Effector memory CD4-positive, alpha-beta T cell (primary cell): ENCODE measurements at regions not wholly inside any gene's neighbourhood (a gene's known extent, or its start where the extent isn't known, plus 50 kb on each side); places are given as distances from the start of the nearest gene placed in this dataset.

ENCODE experiments used
- DNase-seq, 3 donors: peaks; one replicate each; pipeline ENCODE4 v3.0.0-alpha.2; 2020
- H3K27ac ChIP-seq: 2 replicates; pipeline ENCODE4 v1.7.0; 2013; ENCODE audit warnings: mild to moderate bottlenecking, low read length, moderate library complexity; ENCODE audit not compliant: insufficient read depth, poor library complexity, severe bottlenecking
- H3K27me3 ChIP-seq: replicated peaks from 2 replicates; pipeline ENCODE4 v1.7.0; 2013; ENCODE audit warnings: mild to moderate bottlenecking, low read length; ENCODE audit not compliant: insufficient read depth, control insufficient read depth, poor library complexity, severe bottlenecking
- H3K36me3 ChIP-seq: 2 replicates; pipeline ENCODE4 v1.7.0; 2013; ENCODE audit warnings: mild to moderate bottlenecking, low read length, moderate library complexity; ENCODE audit not compliant: control insufficient read depth, insufficient read depth
- H3K4me1 ChIP-seq: 2 replicates; pipeline ENCODE4 v1.7.0; 2013; ENCODE audit warnings: low read length, mild to moderate bottlenecking; ENCODE audit not compliant: control insufficient read depth, insufficient read depth, poor library complexity, severe bottlenecking
- H3K4me3 ChIP-seq: 2 replicates; pipeline ENCODE4 v1.7.0; 2013; ENCODE audit warnings: low read length, low read depth, mild to moderate bottlenecking; ENCODE audit not compliant: insufficient read depth, poor library complexity, severe bottlenecking
- H3K9me3 ChIP-seq: 2 replicates; pipeline ENCODE4 v1.7.0; 2013; ENCODE audit warnings: mild to moderate bottlenecking, low read length, moderate library complexity; ENCODE audit not compliant: control insufficient read depth

- Histone ChIP-seq H3K27me3 (no peaks in the 10 kb centered on the region), H3K9me3 (no peaks in the 10 kb centered on the region), H3K27ac (no peak overlapping the region), H3K4me3 (no peak overlapping the region), H3K36me3 (no peaks in the 10 kb centered on the region), H3K4me1 (no peaks in the 10 kb centered on the region)
- DNase-seq, result no peak
These were observed 494.1 kb downstream of the GABRG1 start for GRCh38 chr4:45629717-45630116.

- H3K36me3 ChIP-seq, result no peaks in the 10 kb centered on the region
- no peaks in the 10 kb centered on the region for H3K9me3 ChIP-seq
- no peak overlapping the region for H3K27ac ChIP-seq
- H3K4me1 ChIP-seq, result no peaks in the 10 kb centered on the region
- no peaks in the 10 kb centered on the region for H3K27me3 ChIP-seq
- DNase-seq, result no peak
- H3K4me3 ChIP-seq, result no peak overlapping the region
These were observed 501.9 kb downstream of the GABRG1 start for GRCh38 chr4:45621971-45622370.

GRCh38 chr4:45620808-45621207 lies 503.0 kb downstream of the GABRG1 start:
- Histone ChIP-seq H3K4me1 (no peaks in the 10 kb centered on the region), H3K27me3 (no peaks in the 10 kb centered on the region), H3K27ac (no peak overlapping the region), H3K36me3 (no peaks in the 10 kb centered on the region), H3K9me3 (no peaks in the 10 kb centered on the region), H3K4me3 (no peak overlapping the region)
- no peak for DNase-seq

- H3K36me3 ChIP-seq, result no peaks in the 10 kb centered on the region
- H3K9me3 ChIP-seq, result no peaks in the 10 kb centered on the region
- H3K4me3 ChIP-seq, result no peak overlapping the region
- H3K4me1 ChIP-seq, result no peaks in the 10 kb centered on the region
- no peak for DNase-seq
- H3K27me3 ChIP-seq, result no peaks in the 10 kb centered on the region
- H3K27ac ChIP-seq, result no peak overlapping the region
These were observed 527.3 kb downstream of the GABRG1 start for GRCh38 chr4:45596379-45597101.

- Histone ChIP-seq H3K4me3 (no peak overlapping the region), H3K9me3 (peaks cover 4% of the 10 kb centered on the region), H3K36me3 (no peaks in the 10 kb centered on the region), H3K27me3 (no peaks in the 10 kb centered on the region), H3K27ac (no peak overlapping the region), H3K4me1 (no peaks in the 10 kb centered on the region)
- DNase-seq, result no peak
These were observed 543.5 kb downstream of the GABRG1 start for GRCh38 chr4:45580334-45580733.

GRCh38 chr4:45578874-45579273 lies 545.0 kb downstream of the GABRG1 start:
- Histone ChIP-seq H3K4me3 (no peak overlapping the region), H3K4me1 (no peaks in the 10 kb centered on the region), H3K27me3 (no peaks in the 10 kb centered on the region), H3K36me3 (no peaks in the 10 kb centered on the region), H3K9me3 (peaks cover 4% of the 10 kb centered on the region), H3K27ac (no peak overlapping the region)
- DNase-seq, result no peak

- Histone ChIP-seq H3K27me3 (no peaks in the 10 kb centered on the region), H3K4me3 (no peak overlapping the region), H3K27ac (no peak overlapping the region), H3K9me3 (peaks cover 4% of the 10 kb centered on the region), H3K36me3 (no peaks in the 10 kb centered on the region), H3K4me1 (no peaks in the 10 kb centered on the region)
- DNase-seq, result no peak
These were observed 547.6 kb downstream of the GABRG1 start for GRCh38 chr4:45576275-45576674.

- H3K4me1 ChIP-seq, result no peaks in the 10 kb centered on the region
- no peaks in the 10 kb centered on the region for H3K36me3 ChIP-seq
- no peaks in the 10 kb centered on the region for H3K27me3 ChIP-seq
- DNase-seq, result no peak
- H3K4me3 ChIP-seq, result no peak overlapping the region
- no peak overlapping the region for H3K27ac ChIP-seq
- H3K9me3 ChIP-seq, result no peaks in the 10 kb centered on the region
These were observed 554.2 kb downstream of the GABRG1 start for GRCh38 chr4:45569619-45570018.

GRCh38 chr4:45568694-45569093 lies 555.2 kb downstream of the GABRG1 start:
- no peak for DNase-seq
- Histone ChIP-seq H3K9me3 (no peaks in the 10 kb centered on the region), H3K27ac (no peak overlapping the region), H3K4me1 (no peaks in the 10 kb centered on the region), H3K4me3 (no peak overlapping the region), H3K27me3 (no peaks in the 10 kb centered on the region), H3K36me3 (no peaks in the 10 kb centered on the region)

GRCh38 chr4:45566896-45567603 lies 556.8 kb downstream of the GABRG1 start:
- H3K4me1 ChIP-seq, result no peaks in the 10 kb centered on the region
- H3K27me3 ChIP-seq, result no peaks in the 10 kb centered on the region
- H3K27ac ChIP-seq, result no peak overlapping the region
- no peaks in the 10 kb centered on the region for H3K36me3 ChIP-seq
- no peak for DNase-seq
- no peak overlapping the region for H3K4me3 ChIP-seq
- no peaks in the 10 kb centered on the region for H3K9me3 ChIP-seq
